NCI-H2171 treated with DMSO at 0.1 percent for 48 hours (cell line): ENCODE measurements at regions not wholly inside any gene's neighbourhood (a gene's known extent, or its start where the extent isn't known, plus 50 kb on each side); places are given as distances from the start of the nearest gene placed in this dataset.

Experiments used
- DNase-seq: peaks from one replicate; lab custom pipeline; 2025; lab: John Stamatoyannopoulos, UW

DNA sequence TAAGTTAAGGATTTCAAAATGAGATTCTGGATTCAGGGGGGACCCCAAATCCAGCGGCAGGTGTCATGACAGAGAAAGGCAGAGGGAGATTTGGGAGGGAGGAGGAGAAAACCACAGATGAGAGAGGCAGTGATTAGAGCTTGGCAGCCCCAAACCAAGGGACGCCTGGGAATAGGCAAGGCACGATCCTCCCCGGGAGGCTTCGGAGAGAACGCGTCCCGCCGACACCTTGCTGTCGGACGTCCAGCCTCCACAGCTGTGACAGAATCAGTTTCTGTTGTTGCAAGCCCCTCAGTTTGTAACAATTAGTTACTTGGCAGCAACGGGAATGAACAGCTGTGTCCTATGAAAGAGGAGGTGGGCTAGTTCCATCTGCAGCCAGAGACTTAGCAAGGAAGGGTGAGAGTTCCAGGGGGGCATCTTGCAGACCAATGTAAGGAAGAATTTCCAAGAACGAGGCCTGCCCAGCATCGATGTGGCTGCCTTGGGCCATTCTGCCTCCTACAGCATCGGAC lies 110.7 kb upstream of the SDK2 start:
- DNase-seq, result no peak

DNA sequence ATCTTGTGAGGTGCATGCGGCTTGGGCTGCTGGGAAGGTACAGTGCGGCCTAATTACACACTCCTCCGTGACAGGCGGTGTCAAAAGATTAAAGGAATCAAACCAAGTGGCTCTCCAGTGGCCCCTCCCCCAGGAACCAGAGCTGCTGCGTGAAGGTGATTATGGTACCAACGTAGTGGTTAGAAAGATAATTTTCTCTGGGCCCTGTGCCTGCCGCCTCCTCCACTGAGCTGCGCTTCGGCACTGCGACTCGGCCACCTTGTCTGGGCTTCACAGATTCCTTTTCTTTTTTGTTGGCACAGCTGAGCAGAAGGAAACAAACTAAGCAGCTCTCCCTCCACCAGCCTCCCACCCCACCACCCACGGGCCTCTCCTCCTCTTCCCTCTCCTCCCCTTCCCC lies 113.2 kb upstream of the SDK2 start:
- peak; percentile 53 for DNase-seq

DNA sequence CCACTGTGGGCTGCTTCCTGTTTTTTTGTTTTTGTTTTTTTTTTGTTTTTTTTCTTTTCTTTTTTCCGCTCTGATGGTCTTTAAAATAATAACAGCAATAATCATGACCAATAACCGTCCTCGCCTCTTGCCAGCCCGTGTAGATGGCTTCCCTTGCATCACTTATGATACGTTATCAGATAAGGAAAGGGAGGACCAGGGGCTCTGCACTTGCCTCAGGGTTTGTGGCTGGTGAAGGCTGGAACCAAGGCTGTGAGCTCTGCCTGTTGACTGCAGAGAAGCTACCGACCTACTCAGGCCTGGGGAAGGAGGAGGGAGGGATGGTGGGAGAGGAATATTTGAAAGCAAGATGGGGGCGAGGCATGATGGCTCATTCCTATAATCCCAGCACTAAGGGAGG lies 114.0 kb upstream of the SDK2 start:
- no peak for DNase-seq

DNA sequence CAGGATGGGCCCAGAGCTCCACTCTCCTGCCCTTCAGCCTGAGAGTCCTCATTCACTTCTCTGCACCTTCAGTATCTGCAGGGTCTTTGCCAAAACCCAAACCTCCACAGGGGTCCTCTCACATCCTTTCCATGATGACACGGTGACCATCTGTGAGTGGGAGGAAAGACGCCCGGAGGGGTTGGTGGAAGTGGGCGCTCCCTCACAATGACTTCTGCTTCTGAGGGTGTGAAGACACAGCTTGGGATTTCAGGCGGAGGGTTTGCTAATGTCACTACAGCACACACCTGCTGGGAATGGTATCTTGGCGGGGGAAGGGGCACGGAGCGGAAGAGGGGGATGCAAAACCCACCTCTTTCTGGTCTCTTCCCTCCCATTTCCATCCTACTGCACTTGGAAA lies 115.1 kb upstream of the SDK2 start:
- DNase-seq, result no peak

DNA sequence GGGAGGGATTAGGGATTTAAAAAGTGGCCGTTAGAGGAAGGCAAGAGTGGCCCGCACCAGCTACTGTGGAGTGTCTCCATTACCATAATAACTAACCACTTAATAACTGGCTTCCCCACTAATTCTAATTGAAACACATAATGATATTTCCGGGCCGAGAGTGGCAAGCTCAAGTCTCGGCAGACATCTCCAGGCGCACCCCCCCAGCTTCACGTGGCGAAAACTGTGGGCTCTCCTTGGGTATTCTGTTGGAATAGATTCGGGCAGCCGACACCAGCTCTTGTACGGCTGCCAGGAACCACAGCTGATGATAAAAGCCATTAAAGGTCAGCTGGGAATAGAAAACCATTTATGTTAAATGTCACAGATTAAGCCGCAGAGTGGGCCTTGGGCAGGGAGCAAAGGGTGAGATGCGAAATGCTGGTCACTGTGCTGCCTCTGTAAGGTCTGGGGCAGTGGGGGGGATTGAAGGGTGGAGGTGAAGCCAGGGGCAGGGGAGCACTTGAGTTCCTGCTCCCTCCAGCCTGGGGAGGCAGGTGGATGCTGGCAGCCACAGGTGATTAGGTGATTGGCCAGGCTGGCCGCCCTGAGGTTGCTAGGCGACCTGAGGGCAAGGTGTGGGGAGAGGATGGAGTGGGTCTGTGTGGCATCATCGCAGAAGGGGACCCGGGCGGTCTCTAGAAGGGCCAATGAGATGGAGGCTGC lies 115.6 kb upstream of the SDK2 start:
- peak; percentile 18 for DNase-seq

DNA sequence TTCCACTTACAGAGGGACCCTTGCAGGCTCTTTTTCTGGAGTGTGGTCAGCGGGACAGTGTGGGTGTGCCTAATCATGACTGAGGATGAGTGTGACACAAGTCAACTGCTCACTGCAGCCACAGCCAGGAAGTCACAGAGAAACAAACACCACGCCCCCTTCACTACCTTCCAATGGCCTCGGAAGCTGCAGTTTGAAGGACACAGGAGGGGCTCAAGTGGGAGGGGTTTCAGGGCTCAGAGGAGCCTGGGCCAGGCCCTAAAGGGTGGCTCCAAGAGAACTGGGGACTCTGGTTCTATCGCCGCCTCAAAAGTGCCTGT lies 116.2 kb upstream of the SDK2 start:
- no peak for DNase-seq

DNA sequence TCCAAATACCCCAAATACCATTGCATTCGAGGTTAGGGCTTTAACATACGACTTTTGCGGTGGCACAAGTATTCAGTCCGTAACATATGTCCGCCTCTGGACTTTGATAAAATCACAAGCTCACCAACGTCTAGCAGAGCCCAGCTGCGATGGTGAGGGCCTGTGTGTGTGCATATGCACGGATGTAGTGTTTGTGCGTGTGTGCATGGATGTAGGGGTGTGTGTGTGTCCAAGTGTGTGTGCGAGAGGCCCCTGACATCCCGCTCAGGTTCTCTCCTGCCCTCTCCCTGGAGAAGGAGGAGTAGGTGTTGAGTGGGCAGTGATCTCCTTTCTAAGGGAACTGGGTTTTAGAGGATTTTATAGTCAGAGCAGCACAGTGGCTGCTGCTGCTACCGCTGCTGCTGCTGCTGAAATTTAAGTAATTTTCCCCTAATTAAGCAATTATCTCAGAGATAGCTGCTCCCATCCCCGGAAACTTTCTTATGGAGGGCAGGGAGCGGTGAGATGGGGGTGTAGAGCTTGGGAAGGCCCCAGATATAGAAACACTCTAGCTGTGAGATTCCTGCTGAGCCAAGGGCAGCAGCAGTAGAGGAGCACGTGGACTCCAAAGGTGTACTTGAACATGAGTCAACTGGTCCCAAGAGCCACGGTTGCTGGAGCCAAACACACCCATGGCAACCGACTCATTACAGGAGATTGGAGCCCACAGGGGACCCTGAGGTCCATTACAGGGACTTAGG lies 121.7 kb upstream of the SDK2 start:
- DNase-seq, result peak; percentile 66

DNA sequence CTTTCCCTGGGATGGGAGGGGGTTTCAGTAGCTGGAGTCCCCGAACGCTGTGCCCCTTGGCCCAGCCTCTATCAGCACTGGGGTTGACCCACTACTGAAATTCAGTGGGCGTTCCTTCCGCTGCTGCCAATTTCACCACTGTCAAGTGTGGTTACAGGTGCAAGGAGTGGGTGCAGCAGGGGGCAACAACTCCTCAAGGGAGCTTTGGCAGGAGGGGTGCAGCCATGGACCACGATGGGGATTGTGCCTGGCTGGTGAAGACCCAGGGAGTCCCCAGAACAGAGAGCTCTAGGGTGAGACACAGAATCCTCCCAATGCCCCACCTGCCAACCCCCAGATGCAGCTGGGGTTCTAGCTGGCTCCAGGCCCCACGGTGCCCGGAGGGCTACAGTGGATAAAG lies 123.5 kb upstream of the SDK2 start:
- DNase-seq, result no peak

DNA sequence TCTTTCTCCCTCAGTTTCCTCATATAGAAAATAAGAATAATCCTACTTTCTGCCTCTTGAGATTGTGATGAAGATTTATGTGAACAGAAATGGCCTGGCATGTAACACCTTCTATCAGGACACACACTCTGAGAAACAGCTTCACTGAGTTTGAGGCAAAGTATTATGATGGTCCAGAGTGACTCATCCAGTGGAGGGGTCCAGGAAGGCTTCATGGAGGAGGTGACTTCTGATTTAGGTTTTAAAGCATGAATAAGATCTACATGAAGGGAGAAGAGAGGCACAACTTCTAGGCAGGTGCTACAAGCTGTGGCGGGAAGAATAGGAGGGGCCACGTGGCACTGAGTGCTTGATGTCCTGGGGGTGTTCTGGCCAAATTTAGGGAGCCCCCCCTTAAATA lies 124.4 kb upstream of the SDK2 start:
- no peak for DNase-seq

DNA sequence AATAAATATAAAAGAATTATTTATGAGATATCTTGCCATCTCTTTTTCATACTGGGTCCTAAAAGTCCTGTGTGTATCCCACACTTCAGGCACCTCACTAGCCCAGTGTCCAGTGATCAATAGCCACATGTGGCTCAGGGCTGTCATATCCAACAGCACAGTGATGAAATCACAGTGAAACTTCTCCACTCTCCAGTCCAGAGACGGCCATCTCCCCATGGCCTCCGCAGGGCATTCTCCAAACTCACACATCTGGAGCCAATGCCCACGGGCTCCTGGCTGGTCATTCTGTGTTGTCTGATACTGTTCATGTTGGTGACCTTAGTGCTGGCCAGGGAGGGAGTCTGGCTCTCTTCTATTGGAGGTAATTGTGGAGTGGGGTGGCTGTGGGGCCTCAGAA lies 125.2 kb upstream of the SDK2 start:
- DNase-seq, result no peak

DNA sequence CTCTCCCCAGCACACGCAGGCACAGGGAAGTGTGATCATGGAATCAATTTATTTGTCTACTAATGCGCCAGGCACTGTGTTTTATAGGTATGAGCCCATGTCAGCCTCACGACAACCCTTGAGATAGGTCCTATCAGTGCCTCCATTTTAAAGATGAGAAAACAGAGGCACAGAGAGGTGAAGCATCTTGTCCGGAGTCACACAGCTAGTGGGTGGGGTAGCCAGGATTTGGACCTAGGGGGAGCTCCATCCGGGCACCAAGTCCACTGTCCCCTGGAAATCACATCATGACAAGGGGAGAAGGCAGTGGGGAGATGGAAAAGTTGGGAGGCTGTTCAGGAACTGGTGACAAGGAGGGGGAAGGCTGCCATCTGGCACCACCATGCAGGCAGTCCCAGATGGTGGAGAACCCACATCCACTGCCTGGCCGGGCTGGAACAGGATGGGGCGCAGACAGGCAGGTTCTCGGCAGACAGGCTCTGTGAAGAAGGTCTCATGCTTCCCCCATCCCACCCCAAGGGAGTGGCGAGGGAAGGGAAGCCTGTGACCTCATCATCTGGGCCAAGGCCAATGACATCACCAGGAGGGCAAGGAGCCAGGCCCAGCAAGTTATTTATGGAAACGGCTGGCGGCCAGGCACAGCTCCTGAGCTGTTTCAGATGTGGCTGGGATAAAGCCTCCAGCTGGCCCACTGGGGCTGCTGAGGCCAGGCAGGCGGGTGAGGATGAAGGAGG lies 126.0 kb upstream of the SDK2 start:
- DNase-seq, result peak; percentile 88

DNA sequence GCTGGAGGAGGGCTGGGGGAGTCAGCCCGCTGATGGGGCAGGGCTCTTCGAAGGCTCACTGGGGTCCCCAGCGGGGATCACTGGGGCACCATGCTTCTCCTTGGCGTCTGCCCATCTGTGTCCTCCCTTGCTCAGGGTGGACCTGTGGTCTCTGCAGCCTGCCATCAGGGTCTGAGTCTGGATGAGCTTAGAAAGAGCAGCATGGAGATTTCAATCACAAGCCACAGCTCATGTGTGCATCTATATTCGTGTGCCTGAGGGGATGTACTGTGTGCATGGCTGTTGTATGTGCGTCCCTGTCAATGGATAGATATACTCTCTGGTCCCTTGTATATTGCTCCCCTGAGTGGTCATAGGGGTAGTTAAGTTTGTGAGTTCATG lies 126.6 kb upstream of the SDK2 start:
- no peak for DNase-seq

DNA sequence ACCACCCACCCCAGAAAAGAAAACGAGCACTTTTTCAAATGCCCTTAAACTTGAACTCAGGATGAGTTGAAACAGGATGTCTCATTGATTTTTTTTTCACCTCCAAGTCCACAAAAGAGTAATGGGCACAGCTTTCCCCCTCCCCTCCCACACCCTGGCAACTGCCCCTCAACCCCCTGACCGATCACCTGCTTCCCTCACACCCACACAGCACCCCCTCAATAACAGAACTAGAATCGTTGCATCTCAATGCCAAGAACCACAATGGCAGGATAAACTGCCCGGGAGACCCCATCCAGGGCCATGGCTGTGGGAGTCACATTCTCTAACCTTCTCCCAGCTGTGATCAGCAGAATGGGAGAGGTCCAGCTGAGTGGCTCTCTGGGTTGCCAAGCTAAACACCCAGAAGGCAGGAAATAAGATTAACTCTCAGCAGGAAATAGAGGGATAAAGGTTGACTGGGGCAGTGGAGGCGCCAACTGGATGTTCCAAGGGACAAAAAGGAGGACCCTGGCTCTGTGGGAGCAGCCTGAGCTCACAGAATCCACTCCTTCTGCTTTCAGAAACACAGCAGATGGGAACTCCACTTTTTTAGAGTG lies 128.0 kb upstream of the SDK2 start:
- no peak for DNase-seq

DNA sequence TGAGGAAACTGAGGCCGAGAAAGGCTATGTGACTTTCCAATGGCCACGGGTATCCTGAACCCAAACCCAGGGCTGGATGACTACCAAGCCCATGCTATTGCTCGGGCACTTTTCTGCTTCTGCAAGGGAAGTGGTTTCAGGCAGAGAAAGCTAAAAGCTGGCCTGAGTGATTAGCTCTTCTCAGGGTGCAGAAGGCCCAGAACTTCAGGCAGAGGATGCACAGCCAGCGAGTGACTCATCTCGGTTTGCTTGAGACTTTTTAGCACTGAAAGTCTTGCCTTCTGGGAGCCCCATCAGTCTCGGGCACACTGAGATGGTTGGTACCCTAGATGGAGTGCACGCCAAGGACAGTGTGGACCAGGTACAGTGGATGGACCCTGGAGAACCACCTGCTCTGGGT lies 129.5 kb upstream of the SDK2 start:
- no peak for DNase-seq

DNA sequence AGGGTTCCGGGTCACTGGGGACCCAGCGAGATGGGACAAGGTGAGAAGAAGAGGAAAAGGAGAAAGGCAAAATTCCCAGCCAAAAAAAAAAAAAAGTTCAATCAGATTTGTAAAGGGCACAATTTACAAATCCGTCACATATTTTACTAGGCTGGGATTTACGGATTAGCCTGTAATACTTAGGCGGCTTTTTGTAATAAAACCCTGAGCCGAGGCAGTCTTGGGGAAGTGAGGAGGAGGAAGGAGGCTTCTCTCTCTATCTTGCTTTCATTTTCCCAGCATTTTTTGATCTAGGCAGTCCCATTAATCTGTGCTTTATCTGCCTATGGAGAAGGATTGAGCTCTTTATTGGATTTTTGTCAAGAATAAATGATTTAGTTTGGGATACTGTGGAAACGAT lies 130.6 kb upstream of the SDK2 start:
- DNase-seq, result no peak

DNA sequence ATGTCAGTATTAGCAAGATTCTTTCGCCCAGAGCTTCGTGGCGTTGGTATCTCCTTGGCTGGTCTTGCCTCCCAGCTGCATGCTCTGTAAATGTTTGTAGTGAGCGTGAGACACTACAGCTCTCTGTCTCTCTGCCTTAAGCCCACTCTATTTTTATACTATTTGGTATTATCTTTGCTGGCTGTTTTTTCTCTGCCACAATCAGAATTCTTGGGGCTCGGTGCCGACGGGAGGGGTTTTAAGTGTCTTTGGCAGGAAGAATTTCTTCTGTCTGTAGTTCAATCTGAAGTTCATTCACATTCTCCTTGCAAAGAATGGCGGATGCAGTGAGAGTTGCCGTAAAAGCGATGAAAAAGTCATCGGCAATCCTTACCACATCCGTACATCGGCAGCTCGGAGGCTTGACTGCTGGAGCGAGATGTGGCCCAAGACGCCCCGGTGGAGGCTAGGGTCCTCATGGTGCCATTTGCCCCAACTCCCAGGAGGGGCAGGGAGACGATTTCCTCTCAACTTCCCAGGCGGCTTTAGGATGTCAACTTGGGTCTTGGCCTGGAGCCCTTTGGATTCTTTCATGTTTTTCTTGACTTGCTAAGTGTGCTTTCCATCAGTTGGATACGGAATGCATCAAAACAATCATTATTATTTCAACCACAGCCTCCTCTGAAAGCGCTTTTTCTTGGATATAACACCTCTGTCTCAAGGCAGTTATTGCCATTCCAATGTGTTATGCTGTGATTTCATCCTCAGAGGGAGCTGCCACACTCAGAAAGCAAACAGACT lies 132.3 kb upstream of the SDK2 start:
- DNase-seq, result no peak

DNA sequence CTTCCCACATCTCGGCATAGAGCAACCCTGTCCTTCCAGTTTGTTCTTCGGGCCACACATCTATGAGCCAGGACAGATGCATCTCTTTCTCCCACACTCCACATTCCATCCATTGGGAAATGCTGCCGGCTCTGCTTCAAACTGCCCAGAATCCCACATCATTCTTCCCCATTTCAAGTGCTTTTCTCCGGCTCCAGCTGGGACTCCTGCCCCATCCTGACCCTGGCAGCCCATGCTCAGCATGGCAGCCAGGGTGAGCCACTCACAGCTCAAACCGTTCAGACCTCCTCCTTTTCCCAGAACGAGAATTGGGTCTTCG lies 132.8 kb upstream of the SDK2 start:
- DNase-seq, result no peak

DNA sequence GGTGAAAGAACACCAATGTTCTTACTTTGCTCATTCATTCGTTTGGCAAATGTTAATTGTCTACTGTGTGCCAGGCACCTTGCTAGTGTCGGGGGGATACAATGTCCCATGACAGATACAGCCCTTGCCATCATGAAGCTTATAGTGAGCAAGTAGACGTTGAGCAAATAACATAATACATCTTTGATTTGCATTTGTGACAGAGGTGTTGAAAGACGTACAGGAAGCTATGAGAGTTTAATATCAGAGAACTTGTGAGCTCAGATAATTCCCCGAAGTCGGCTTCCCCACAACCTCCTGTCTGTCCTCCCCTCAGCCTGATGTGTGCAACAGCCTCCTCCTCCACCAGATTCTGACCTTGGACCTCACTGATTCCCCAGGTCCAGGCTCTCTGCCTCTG lies 138.0 kb upstream of the SDK2 start:
- no peak for DNase-seq

DNA sequence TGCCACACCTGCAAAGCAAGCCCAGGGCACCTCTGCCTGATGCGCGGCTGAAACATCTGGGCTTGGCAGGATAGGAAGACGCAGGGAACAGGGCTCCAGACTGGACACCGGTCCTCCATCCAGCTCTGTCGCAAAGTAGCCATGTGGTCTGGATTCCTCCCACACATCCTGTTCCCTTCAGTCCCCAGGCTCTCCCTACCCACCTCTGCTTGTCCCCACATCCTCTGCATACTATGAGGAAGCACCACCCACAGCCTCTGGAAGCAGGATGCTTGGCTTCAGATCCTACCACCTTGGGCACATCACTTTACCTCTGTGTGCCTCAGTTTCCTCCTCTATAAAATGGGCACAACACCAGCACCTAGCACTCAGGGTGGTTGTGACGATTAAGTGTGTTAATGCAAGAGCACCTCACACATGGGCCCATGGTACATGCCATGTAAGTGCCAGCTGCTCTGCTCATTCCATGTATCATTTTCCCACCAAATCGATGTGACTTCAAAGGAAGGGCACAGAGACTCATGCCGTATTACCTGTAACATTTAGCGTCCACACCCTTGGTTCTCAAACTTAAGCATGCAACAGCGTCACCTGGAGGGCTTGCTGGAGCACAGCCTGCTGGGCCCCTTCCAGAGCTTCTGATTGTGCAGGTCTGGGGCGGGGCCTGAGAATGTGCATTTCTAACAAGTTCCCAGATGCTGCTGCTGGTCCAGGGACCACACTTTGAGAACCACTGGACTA lies 138.6 kb upstream of the SDK2 start:
- no peak for DNase-seq

DNA sequence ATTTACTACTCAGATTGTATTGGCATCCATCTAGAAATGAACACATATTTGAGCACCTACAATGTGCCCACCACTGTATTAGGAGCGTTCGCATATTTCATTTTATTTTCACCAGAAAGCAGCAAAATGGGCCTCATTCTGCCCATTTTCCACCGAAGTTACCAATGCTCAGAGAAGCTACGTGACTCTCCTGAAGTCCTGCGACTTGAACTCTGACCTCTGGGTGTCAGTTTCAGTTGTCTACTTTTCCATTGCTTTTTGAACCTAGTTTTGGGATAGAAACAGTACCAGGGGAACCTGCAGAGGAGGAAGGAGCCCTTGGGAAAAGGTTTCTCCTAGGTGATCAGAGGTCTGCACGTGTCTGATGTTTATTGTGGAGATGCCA lies 139.1 kb upstream of the SDK2 start:
- DNase-seq, result no peak

DNA sequence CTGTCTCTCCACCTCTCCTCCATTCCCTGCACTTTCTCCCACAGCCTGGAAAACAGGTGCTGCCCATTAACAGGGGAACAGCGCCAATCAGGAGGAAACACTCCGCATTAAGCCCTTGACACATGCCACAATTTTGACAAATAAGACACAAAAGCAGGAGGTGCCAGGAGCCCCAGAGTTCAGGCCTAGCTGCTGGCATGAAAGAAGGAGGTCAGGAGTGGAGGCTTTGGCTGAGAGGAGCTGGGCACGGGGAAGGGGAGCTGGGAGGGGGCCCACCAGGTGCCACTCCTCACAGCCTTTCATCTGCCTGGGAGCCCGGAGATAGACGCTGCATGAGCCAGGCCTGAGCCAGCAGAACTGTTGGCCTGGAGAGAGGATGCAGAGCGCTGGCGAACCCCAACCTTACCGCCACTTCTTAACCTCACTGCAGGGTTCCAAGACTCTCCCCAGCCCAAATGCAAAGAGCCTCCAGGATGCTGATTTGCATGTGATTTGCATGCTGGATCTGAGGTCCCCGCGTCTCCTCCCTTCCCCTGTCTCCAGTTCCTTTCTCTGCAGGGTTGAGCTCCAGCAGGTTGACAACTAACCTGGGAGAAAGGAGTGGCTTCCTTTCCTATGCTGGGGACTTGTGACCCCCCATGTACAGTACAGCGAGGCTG lies 139.8 kb upstream of the SDK2 start:
- no peak for DNase-seq
